Stromal cell of bone marrow (primary cell): ENCODE measurements at regions not wholly inside any gene's neighbourhood (a gene's known extent, or its start where the extent isn't known, plus 50 kb on each side); places are given as distances from the start of the nearest gene placed in this dataset.
"Not testable (repeated sequence)": the region's sequence is repeated elsewhere in the genome, so short reads cannot be mapped to it uniquely, and the experiment has no call there.

ENCODE experiments used
- DNase-seq: peaks from one replicate; pipeline ENCODE4 v3.0.0-alpha.2; 2012; ENCODE audit warnings: low read depth

- DNase-seq = no peak
Observed at GRCh38 chr10:28859791-28860190, 182.5 kb downstream of the BAMBI start.

GRCh38 chr10:28862219-28862618 is 184.9 kb downstream of the BAMBI start:
- DNase-seq = no peak

GRCh38 chr10:28869606-28870201 is 192.4 kb downstream of the BAMBI start:
- no peak for DNase-seq

- no peak for DNase-seq
Observed at GRCh38 chr10:28871665-28872064, 194.3 kb downstream of the BAMBI start.

GRCh38 chr10:28872587-28873165 is 195.4 kb downstream of the BAMBI start:
- no peak for DNase-seq

- DNase-seq = no peak
Observed at GRCh38 chr10:28873540-28873939, 196.2 kb downstream of the BAMBI start.

GRCh38 chr10:28874210-28874609 is 196.9 kb downstream of the BAMBI start:
- no peak for DNase-seq

- no peak for DNase-seq
Observed at GRCh38 chr10:28875549-28876081, 198.3 kb downstream of the BAMBI start.

- no peak for DNase-seq
Observed at GRCh38 chr10:28878236-28878970, 201.1 kb downstream of the BAMBI start.

- peak; percentile 10 for DNase-seq
Observed at GRCh38 chr10:28879246-28879645, 201.9 kb downstream of the BAMBI start.

GRCh38 chr10:28879875-28880682 is 202.8 kb downstream of the BAMBI start:
- peak; percentile 43 for DNase-seq

GRCh38 chr10:28880683-28880950 is 203.3 kb downstream of the BAMBI start:
- DNase-seq = no peak

GRCh38 chr10:28881171-28881882 is 204.0 kb downstream of the BAMBI start:
- DNase-seq = no peak

GRCh38 chr10:28883741-28884423 is 206.6 kb downstream of the BAMBI start:
- no peak for DNase-seq

- no peak for DNase-seq
Observed at GRCh38 chr10:28890121-28890950, 213.0 kb downstream of the BAMBI start.

- DNase-seq = no peak
Observed at GRCh38 chr10:28891058-28891713, 213.9 kb downstream of the BAMBI start.

GRCh38 chr10:28892818-28893547 is 215.7 kb downstream of the BAMBI start:
- DNase-seq = peak; percentile 75

- DNase-seq = no peak
Observed at GRCh38 chr10:28894146-28894545, 216.8 kb downstream of the BAMBI start.

GRCh38 chr10:28895671-28896070 is 218.3 kb downstream of the BAMBI start:
- DNase-seq = not testable (repeated sequence)
